ENCODE measurements at regions not wholly inside any gene's neighbourhood (a gene's known extent, or its start where the extent isn't known, plus 50 kb on each side); places are given as distances from the start of the nearest gene placed in this dataset.

DNA sequence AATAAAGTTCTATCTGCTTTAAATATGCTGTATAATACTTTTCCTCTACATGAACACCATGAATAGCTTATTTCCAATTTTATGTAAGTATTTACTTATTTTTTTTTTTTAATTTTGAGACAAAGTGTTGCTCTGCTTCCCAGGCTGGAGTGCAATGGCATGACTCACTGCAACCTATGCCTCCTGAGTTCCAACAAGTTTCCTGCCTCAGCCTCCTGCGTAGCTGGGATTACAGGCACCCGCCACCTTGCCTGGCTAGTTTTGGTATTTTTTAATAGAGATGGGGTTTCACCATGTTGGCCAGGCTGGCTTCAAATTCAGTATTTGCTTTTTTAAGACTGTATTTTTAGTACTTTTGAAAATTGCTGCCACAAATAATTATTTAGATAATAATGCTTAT lies 1365.9 kb downstream of the GRIK2 start:
- no peak for TF ChIP-seq ZNF143 (CRISPR knock-in tag; IDR thresholded peaks at IDR 0.05)
- TF ChIP-seq, protein P1, sequence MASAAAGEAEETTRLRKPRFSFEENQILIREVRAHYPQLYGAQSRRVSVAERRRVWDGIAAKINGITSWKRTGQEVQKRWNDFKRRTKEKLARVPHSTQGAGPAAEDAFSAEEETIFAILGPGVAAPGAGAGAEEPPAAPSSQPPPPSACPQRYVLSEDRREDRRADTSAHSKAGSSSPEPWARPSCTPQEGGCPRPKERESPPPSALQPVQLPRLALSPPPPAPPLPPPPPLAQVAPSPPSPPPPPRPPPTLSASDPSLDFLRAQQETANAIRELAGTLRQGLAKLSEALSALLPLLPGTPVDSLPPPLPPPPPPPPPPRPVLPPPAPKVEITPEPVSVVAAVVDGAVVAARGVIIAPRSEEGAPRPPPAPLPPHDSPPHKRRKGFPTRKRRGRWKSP (CRISPR knock-in tag; IDR thresholded peaks at IDR 0.05): no peak

All from HepG2 (cell line).